ENCODE measurements at regions not wholly inside any gene's neighbourhood (a gene's known extent, or its start where the extent isn't known, plus 50 kb on each side); places are given as distances from the start of the nearest gene placed in this dataset.
A peak's percentile ranks its signal among the peaks of the same experiment; 100 is the strongest.

- no peaks in the 10 kb centered on the region for H3K79me1 ChIP-seq (ENCODE audit: insufficient read depth, low read depth, low read length, poor library complexity, severe bottlenecking)
- peak; percentile 44 for TF ChIP-seq CTCF (conservative IDR thresholded peaks at IDR 0.05)
- no CpG with 5 or more reads among the region's 17 CpGs for WGBS (ENCODE audit: extremely low coverage, insufficient read length, low lambda C conversion rate)
- DNase-seq: no peak
- H3K9ac ChIP-seq (ENCODE audit: extremely low read depth, insufficient read length, low read length): no peak overlapping the region
- H4K8ac ChIP-seq (replicated peaks; ENCODE audit: insufficient read length, low read depth, low read length): no peak overlapping the region
- H4K5ac ChIP-seq (ENCODE audit: insufficient read length, low read depth, low read length): no peak overlapping the region
- H3K27ac ChIP-seq (ENCODE audit: insufficient read length, low read depth, low read length): no peak overlapping the region
- no peak overlapping the region for H2BK15ac ChIP-seq (ENCODE audit: low read depth, low read length)
- H3T11ph ChIP-seq (ENCODE audit: low read length): no peak overlapping the region
- Mint-ChIP-seq H3K36me3 (ENCODE audit: insufficient read depth in 1 of 3, low read depth in 3 of 3) (no peaks in the 10 kb centered on the region), H3K4me1 (peaks cover 9 to 10% of the 10 kb centered on the region in 2 experiments), H3K27me3 (ENCODE audit: low read depth) (peaks cover 12% of the 10 kb centered on the region), H3K9me3 (no peaks in the 10 kb centered on the region), H3K27ac (no peak overlapping the region), H3K4me3 (no peak overlapping the region)
- no peaks in the 10 kb centered on the region for H3K79me2 ChIP-seq (ENCODE audit: insufficient read depth, low read length)
- H3K23ac ChIP-seq (ENCODE audit: insufficient read length, low read depth, low read length): no peak overlapping the region
- no peak overlapping the region for H2BK12ac ChIP-seq (ENCODE audit: insufficient read length, low read depth, low read length)
- H3K4ac ChIP-seq (ENCODE audit: low read depth, low read length): no peak overlapping the region
- no peaks in the 10 kb centered on the region for H4K20me1 ChIP-seq (ENCODE audit: control insufficient read depth, insufficient read depth, insufficient read length)
- no peak overlapping the region for H3K4me2 ChIP-seq (ENCODE audit: insufficient read depth, insufficient read length, low read length)
- H4K91ac ChIP-seq (ENCODE audit: insufficient read length, low read depth, low read length): no peak overlapping the region
- H3K23me2 ChIP-seq (ENCODE audit: insufficient read length, low read depth, low read length, poor library complexity, severe bottlenecking): no peaks in the 10 kb centered on the region
- no peak overlapping the region for H3K18ac ChIP-seq (ENCODE audit: insufficient read length, low read depth, low read length)
- no peak overlapping the region for H2BK5ac ChIP-seq (ENCODE audit: insufficient read length, low read length)
- no peak overlapping the region for H3K56ac ChIP-seq (ENCODE audit: insufficient read length, low read depth, low read length)
- no peak overlapping the region for H2AK5ac ChIP-seq (ENCODE audit: insufficient read length, low read length)
- no peak overlapping the region for H2BK20ac ChIP-seq (ENCODE audit: low read depth, low read length, poor library complexity, severe bottlenecking)
- H2AFZ ChIP-seq (ENCODE audit: low read length): no peak overlapping the region
- H2BK120ac ChIP-seq (ENCODE audit: low read depth, low read length, poor library complexity, severe bottlenecking): no peak overlapping the region
- H3K4me1 ChIP-seq (ENCODE audit: insufficient read depth, low read length): no peaks in the 10 kb centered on the region
- H3K27me3 ChIP-seq (ENCODE audit: insufficient read depth, low read length): no peaks in the 10 kb centered on the region
- H3K9me3 ChIP-seq (ENCODE audit: control insufficient read depth, low read depth, low read length): no peaks in the 10 kb centered on the region
- no peak overlapping the region for H3K14ac ChIP-seq (ENCODE audit: insufficient read depth, low read length)
These were observed 164.5 kb downstream of the PTH2R start for GRCh38 chr2:208570851-208571763.

Data from H9 (cell line).